HCT116 (cell line): ENCODE measurements at regions not wholly inside any gene's neighbourhood (a gene's known extent, or its start where the extent isn't known, plus 50 kb on each side); places are given as distances from the start of the nearest gene placed in this dataset.

Experiments
- POLR2A ChIP-seq: IDR thresholded peaks from 2 replicates; pipeline ENCODE4 v1.7.0; 2011; ENCODE audit warnings: borderline replicate concordance; ENCODE audit not compliant: insufficient read depth, insufficient read length; ENCODE audit errors: extremely low read depth
- POLR2AphosphoS5 ChIP-seq: IDR thresholded peaks from 2 replicates; pipeline ENCODE4 v1.6.1; 2011; ENCODE audit warnings: mild to moderate bottlenecking, low read depth, low read length, moderate library complexity
- ZNF274 ChIP-seq: fragments of 200-500 bp; sonication (Bioruptor generic); IDR thresholded peaks from 2 replicates; pipeline ENCODE4 v1.6.1; 2014; ENCODE audit warnings: mild to moderate bottlenecking, low read depth, low read length, inconsistent platforms
- TF ChIP-seq, protein P1 (sequence below), 3 experiments: fragments of 200-600 bp in 1 of 3; sonication (generic) in 1 of 3; IDR thresholded peaks in 2 of 3; conservative IDR thresholded peaks in 1 of 3; 2 replicates each; pipeline ENCODE4 v1.5.1; 2012 to 2017; ENCODE audit warnings: low read depth in 2 of 3, low read length in 2 of 3, antibody characterized with exemption in 1 of 3, borderline replicate concordance in 1 of 3, control low read depth in 1 of 3, mild to moderate bottlenecking in 1 of 3, mixed read lengths in 1 of 3, mixed run types in 1 of 3, moderate library complexity in 1 of 3; ENCODE audit not compliant: insufficient read depth in 1 of 3
- TF ChIP-seq, protein P2 (sequence below): IDR thresholded peaks from 2 replicates; pipeline ENCODE4 v1.6.1; 2011; ENCODE audit warnings: mild to moderate bottlenecking, low read length, moderate library complexity; ENCODE audit not compliant: insufficient replicate concordance; ENCODE audit errors: extremely low read depth

DNA sequence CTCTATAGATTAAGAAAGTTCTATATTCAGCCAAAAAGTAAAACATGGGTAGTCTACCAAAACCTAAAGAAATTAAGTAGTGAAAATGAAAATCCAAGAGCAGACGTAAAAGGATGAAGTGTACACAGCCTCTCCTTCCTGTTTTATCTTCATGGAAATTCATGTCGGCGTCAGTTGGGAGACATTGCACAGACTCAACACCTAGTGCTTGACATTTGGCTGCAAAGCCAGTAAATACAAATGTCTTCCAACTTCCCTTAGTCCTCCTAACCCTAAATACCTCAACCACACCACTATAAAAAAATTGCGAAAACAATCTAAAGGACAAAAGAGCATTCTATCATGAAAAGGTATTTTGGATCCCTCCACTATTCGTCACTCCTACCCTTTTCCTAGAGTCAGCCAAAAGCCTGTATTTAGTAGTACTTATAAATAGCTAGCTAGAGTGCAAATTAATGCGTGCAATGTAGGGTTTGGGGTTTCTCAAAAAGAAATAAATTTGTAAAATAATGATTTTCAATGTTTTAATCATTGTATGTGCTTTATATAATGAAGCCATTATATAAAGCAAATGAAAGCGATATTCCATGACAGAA is 56.4 kb upstream of the TRPC4 start:
- no peak for TF ChIP-seq ZNF274
- TF ChIP-seq POLR2AphosphoS5 = no peak
- TF ChIP-seq, protein P1, sequence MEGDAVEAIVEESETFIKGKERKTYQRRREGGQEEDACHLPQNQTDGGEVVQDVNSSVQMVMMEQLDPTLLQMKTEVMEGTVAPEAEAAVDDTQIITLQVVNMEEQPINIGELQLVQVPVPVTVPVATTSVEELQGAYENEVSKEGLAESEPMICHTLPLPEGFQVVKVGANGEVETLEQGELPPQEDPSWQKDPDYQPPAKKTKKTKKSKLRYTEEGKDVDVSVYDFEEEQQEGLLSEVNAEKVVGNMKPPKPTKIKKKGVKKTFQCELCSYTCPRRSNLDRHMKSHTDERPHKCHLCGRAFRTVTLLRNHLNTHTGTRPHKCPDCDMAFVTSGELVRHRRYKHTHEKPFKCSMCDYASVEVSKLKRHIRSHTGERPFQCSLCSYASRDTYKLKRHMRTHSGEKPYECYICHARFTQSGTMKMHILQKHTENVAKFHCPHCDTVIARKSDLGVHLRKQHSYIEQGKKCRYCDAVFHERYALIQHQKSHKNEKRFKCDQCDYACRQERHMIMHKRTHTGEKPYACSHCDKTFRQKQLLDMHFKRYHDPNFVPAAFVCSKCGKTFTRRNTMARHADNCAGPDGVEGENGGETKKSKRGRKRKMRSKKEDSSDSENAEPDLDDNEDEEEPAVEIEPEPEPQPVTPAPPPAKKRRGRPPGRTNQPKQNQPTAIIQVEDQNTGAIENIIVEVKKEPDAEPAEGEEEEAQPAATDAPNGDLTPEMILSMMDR (IDR thresholded peaks at IDR 0.05 in 2 of 3, conservative IDR thresholded peaks at IDR 0.05 in 1 of 3; ENCODE audit: borderline replicate concordance in 1 of 3, insufficient read depth in 1 of 3, low read depth in 2 of 3, low read length in 2 of 3) = no peak
- TF ChIP-seq, protein P2, sequence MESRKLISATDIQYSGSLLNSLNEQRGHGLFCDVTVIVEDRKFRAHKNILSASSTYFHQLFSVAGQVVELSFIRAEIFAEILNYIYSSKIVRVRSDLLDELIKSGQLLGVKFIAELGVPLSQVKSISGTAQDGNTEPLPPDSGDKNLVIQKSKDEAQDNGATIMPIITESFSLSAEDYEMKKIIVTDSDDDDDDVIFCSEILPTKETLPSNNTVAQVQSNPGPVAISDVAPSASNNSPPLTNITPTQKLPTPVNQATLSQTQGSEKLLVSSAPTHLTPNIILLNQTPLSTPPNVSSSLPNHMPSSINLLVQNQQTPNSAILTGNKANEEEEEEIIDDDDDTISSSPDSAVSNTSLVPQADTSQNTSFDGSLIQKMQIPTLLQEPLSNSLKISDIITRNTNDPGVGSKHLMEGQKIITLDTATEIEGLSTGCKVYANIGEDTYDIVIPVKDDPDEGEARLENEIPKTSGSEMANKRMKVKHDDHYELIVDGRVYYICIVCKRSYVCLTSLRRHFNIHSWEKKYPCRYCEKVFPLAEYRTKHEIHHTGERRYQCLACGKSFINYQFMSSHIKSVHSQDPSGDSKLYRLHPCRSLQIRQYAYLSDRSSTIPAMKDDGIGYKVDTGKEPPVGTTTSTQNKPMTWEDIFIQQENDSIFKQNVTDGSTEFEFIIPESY = no peak
- TF ChIP-seq POLR2A = no peak
